MM.1S (cell line): ENCODE measurements at regions not wholly inside any gene's neighbourhood (a gene's known extent, or its start where the extent isn't known, plus 50 kb on each side); places are given as distances from the start of the nearest gene placed in this dataset.

ENCODE experiments used
- DNase-seq: peaks from one replicate; pipeline ENCODE4 v3.0.0-alpha.2; 2015
- H2AFZ ChIP-seq: fragments of 300-600 bp; sonication (generic); 2 replicates; pipeline ENCODE4 v1.6.0; 2016; ENCODE audit warnings: antibody characterized with exemption, low read length
- H3F3A ChIP-seq: fragments of 300-600 bp; sonication (generic); 2 replicates; pipeline ENCODE4 v1.6.1; 2016; ENCODE audit warnings: mild to moderate bottlenecking, antibody characterized with exemption, low read length, moderate library complexity, mixed read lengths; ENCODE audit not compliant: insufficient read depth
- H3K27ac ChIP-seq: fragments of 300-600 bp; sonication (generic); 2 replicates; pipeline ENCODE4 v1.5.1; 2016; ENCODE audit warnings: mild to moderate bottlenecking, low read length
- H3K27me3 ChIP-seq: fragments of 300-600 bp; sonication (generic); replicated peaks from 2 replicates; pipeline ENCODE4 v1.6.0; 2016; ENCODE audit warnings: low read length; ENCODE audit not compliant: insufficient read depth
- H3K36me3 ChIP-seq: fragments of 300-600 bp; sonication (generic); replicated peaks from 2 replicates; pipeline ENCODE4 v1.6.1; 2016; ENCODE audit warnings: mild to moderate bottlenecking, low read length, mixed read lengths; ENCODE audit not compliant: insufficient read depth
- H3K4me1 ChIP-seq: fragments of 300-600 bp; sonication (generic); 2 replicates; pipeline ENCODE4 v1.6.1; 2016; ENCODE audit warnings: low read length, mixed read lengths
- H3K4me2 ChIP-seq: fragments of 300-600 bp; sonication (generic); 2 replicates; pipeline ENCODE4 v1.6.0; 2016; ENCODE audit warnings: low read depth, low read length
- H3K4me3 ChIP-seq: fragments of 300-600 bp; sonication (generic); 2 replicates; pipeline ENCODE4 v1.5.1; 2016; ENCODE audit warnings: low read length, mixed read lengths
- H3K79me2 ChIP-seq: fragments of 300-600 bp; sonication (generic); 2 replicates; pipeline ENCODE4 v1.6.1; 2016; ENCODE audit warnings: mixed run types, low read length, mixed read lengths
- H3K9ac ChIP-seq: fragments of 300-600 bp; sonication (generic); 2 replicates; pipeline ENCODE4 v1.6.1; 2016; ENCODE audit warnings: low read length, mixed read lengths
- H3K9me2 ChIP-seq: fragments of 300-600 bp; sonication (generic); replicated peaks from 2 replicates; pipeline ENCODE4 v1.6.1; 2016; ENCODE audit warnings: mild to moderate bottlenecking, low read length, mixed read lengths; ENCODE audit not compliant: insufficient read depth
- H3K9me3 ChIP-seq: fragments of 300-600 bp; sonication (generic); replicated peaks from 2 replicates; pipeline ENCODE4 v1.6.1; 2016; ENCODE audit warnings: mild to moderate bottlenecking, low read length, mixed read lengths; ENCODE audit not compliant: insufficient read depth
- H4K20me1 ChIP-seq: fragments of 300-600 bp; sonication (generic); 2 replicates; pipeline ENCODE4 v1.6.1; 2016; ENCODE audit warnings: mild to moderate bottlenecking, low read length, moderate library complexity, mixed read lengths; ENCODE audit not compliant: insufficient read depth
- EZH2 ChIP-seq: fragments of 300-600 bp; sonication (generic); optimal IDR thresholded peaks from 2 replicates; pipeline ENCODE3; 2017; ENCODE audit warnings: low read depth, mild to moderate bottlenecking, antibody characterized with exemption, low read length, mixed read lengths
- EZH2phosphoT487 ChIP-seq: fragments of 300-600 bp; sonication (generic); IDR thresholded peaks from 2 replicates; pipeline ENCODE4 v1.6.1; 2018; ENCODE audit warnings: antibody characterized with exemption, low read length
- TF ChIP-seq, protein P1 (sequence below): fragments of 300-600 bp; sonication (generic); IDR thresholded peaks from 2 replicates; pipeline ENCODE4 v1.5.1; 2016; ENCODE audit warnings: antibody characterized with exemption, low read length, mixed read lengths

DNA sequence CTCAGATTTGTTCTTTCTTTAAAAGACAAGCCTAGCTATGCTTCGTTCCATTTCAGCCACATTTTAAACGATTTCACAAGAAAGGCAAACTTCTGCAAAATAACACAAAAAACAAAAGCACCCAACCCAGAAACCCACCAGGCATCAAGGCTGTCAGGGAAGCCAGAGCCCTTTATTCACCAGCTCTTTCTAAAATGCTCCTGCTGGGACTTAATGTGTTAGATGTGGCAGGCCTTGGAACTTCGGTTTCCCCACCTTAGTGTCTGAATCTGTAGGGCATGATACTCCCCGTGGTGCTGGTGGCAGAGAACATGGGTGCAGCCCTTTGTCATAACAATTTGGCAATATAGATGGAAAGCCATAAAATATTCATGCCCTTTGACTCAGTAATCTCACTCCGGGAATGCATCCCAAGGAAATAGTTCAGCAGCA, 56.8 kb upstream of the LCTL start:
- no peak overlapping the region for H3K4me2 ChIP-seq
- no peak overlapping the region for H2AFZ ChIP-seq
- H3K36me3 ChIP-seq: no peaks in the 10 kb centered on the region
- no peak overlapping the region for H3K4me3 ChIP-seq
- no peaks in the 10 kb centered on the region for H3K4me1 ChIP-seq
- no peak overlapping the region for H3K9ac ChIP-seq
- no peaks in the 10 kb centered on the region; the same call in 1 of the 2 replicates for H3K27me3 ChIP-seq
- no peaks in the 10 kb centered on the region for H3K9me3 ChIP-seq
- H3F3A ChIP-seq: no peaks in the 10 kb centered on the region
- no peaks in the 10 kb centered on the region for H3K79me2 ChIP-seq
- no peak overlapping the region for H3K27ac ChIP-seq
- no peaks in the 10 kb centered on the region for H3K9me2 ChIP-seq
- TF ChIP-seq, protein P1, sequence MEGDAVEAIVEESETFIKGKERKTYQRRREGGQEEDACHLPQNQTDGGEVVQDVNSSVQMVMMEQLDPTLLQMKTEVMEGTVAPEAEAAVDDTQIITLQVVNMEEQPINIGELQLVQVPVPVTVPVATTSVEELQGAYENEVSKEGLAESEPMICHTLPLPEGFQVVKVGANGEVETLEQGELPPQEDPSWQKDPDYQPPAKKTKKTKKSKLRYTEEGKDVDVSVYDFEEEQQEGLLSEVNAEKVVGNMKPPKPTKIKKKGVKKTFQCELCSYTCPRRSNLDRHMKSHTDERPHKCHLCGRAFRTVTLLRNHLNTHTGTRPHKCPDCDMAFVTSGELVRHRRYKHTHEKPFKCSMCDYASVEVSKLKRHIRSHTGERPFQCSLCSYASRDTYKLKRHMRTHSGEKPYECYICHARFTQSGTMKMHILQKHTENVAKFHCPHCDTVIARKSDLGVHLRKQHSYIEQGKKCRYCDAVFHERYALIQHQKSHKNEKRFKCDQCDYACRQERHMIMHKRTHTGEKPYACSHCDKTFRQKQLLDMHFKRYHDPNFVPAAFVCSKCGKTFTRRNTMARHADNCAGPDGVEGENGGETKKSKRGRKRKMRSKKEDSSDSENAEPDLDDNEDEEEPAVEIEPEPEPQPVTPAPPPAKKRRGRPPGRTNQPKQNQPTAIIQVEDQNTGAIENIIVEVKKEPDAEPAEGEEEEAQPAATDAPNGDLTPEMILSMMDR: no peak
- TF ChIP-seq EZH2phosphoT487: no peak
- no peak for TF ChIP-seq EZH2
- DNase-seq: no peak
- no peaks in the 10 kb centered on the region for H4K20me1 ChIP-seq

DNA sequence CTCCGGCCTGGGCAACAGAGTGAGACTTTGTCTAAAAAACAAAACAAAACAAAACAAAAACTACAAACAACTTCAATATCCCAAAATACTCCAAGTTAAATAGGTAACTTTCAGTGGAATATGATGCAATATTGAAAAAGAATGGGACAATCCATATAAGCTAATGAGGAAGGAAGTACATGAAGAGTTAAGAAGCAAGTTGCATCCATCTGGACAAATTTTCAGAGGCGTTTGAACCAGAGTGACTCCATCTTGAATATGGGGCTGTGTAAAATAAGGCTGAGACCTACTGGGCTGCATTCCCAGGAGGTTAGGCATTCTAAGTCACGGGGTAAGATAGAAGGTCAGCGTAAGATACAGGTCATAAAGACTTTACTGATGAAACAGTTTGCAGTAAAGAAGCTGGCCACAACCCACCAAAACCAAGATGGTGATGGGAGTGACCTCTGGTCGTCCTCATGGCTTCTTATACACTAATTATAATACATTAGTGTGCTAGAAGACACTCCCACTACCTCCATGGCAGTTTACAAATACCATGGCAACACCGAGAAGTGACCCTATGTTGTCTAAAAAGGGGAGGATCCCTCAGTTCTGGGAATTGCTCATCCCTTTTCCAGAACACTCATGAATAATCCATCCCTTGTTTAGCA, 58.1 kb upstream of the LCTL start:
- no peak overlapping the region for H3K27ac ChIP-seq
- no peaks in the 10 kb centered on the region for H3K36me3 ChIP-seq
- no peaks in the 10 kb centered on the region; the same call in 1 of the 2 replicates for H3K27me3 ChIP-seq
- no peaks in the 10 kb centered on the region for H3K9me3 ChIP-seq
- no peak for DNase-seq
- H3F3A ChIP-seq: no peaks in the 10 kb centered on the region
- H3K9me2 ChIP-seq: no peaks in the 10 kb centered on the region
- H2AFZ ChIP-seq: no peak overlapping the region
- no peak overlapping the region for H3K4me2 ChIP-seq
- H4K20me1 ChIP-seq: no peaks in the 10 kb centered on the region
- TF ChIP-seq EZH2phosphoT487 (no peak), EZH2 (no peak)
- TF ChIP-seq, protein P1: no peak
- no peaks in the 10 kb centered on the region for H3K79me2 ChIP-seq
- no peak overlapping the region for H3K4me3 ChIP-seq
- H3K9ac ChIP-seq: no peak overlapping the region
- no peaks in the 10 kb centered on the region for H3K4me1 ChIP-seq

DNA sequence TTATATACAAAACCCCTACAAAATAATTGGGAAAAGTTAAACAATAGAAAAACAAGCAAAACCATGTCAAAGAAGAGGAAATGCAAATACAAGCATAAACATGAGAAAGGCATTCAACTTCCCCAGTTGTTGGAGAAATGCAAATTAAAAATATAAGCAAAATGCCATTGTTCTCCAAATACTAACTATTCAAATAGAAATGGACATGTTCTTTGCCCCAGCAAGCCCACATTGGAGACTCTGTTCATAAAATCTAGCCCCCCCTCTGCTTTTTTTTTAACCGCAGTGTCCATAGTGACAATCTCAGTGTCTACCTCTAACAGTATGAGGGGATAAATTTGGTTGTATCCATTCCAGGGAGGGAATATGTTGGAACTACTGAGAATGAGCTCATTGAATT, 59.7 kb upstream of the LCTL start:
- H3K4me1 ChIP-seq: no peaks in the 10 kb centered on the region
- no peaks in the 10 kb centered on the region for H3K9me3 ChIP-seq
- no peak overlapping the region for H3K9ac ChIP-seq
- no peak overlapping the region for H3K27ac ChIP-seq
- H3K4me2 ChIP-seq: no peak overlapping the region
- H3K4me3 ChIP-seq: no peak overlapping the region
- no peaks in the 10 kb centered on the region for H3K79me2 ChIP-seq
- H4K20me1 ChIP-seq: no peaks in the 10 kb centered on the region
- H3K27me3 ChIP-seq: no peaks in the 10 kb centered on the region
- no peak for DNase-seq
- no peaks in the 10 kb centered on the region for H3K9me2 ChIP-seq
- H2AFZ ChIP-seq: no peak overlapping the region
- TF ChIP-seq, protein P1: no peak
- TF ChIP-seq EZH2phosphoT487: no peak
- TF ChIP-seq EZH2: no peak
- H3K36me3 ChIP-seq: no peaks in the 10 kb centered on the region
- no peaks in the 10 kb centered on the region for H3F3A ChIP-seq
